Right cardiac atrium (tissue), 5 donors: ENCODE measurements at regions not wholly inside any gene's neighbourhood (a gene's known extent, or its start where the extent isn't known, plus 50 kb on each side); places are given as distances from the start of the nearest gene placed in this dataset.
A peak's percentile ranks its signal among the peaks of the same experiment; 100 is the strongest.

Source experiments
- ATAC-seq, 2 donors: fragments of 200-7000 bp; cut with Tn5 transposase; one replicate each; pipeline versions ENCODE4 v1.8.0 to v1.9.1; 2020; ENCODE audit warnings: moderate library complexity in 2 of 2, mild to moderate bottlenecking in 1 of 2
- DNase-seq, 3 donors: peaks; one replicate each; pipeline ENCODE4 v3.0.0-alpha.2; 2020
- H3K27ac ChIP-seq: one replicate; pipeline ENCODE4 v1.5.1; 2013; ENCODE audit warnings: mild to moderate bottlenecking, low read length, control low read depth, moderate library complexity
- H3K27me3 ChIP-seq: one replicate; pipeline ENCODE4 v1.6.1; 2013; ENCODE audit not compliant: control insufficient read depth, insufficient read depth
- H3K4me1 ChIP-seq: one replicate; pipeline ENCODE4 v1.6.1; 2013; ENCODE audit warnings: low read length; ENCODE audit not compliant: control insufficient read depth, insufficient read depth
- H3K4me3 ChIP-seq: one replicate; pipeline ENCODE4 v1.5.1; 2013; ENCODE audit warnings: low read length, control low read depth
- H3K9me3 ChIP-seq: one replicate; pipeline ENCODE4 v1.6.1; 2013; ENCODE audit warnings: low read length; ENCODE audit not compliant: control insufficient read depth
- WGBS: extraction: QIAGEN DNeasy Blood & Tissue Kit; methylation state at CpG from one replicate; pipeline ENCODE4 v1.1.7; 2013; 5-methylcytosine and 5-hydroxymethylcytosine counted together
- intact Hi-C, 4 donors: fragments of 100-400 bp; cut with DNase I; formaldehyde crosslinking; loops; one replicate each; pipeline versions ENCODE4 v1.11.0 to v1.14.0; 2022 to 2023
- donor health status: healthy with polysubstance abuse.
- donor health status: DM: no; HTN: yes; CAD: no.
- donor health status: DM: no; HTN: no; CAD: no.
- donor health status: DM: no; HTN: yes; CAD: no; lungs with severe emphysema.
- donor health status: DM: yes; HTN: yes; CAD: no.

DNA sequence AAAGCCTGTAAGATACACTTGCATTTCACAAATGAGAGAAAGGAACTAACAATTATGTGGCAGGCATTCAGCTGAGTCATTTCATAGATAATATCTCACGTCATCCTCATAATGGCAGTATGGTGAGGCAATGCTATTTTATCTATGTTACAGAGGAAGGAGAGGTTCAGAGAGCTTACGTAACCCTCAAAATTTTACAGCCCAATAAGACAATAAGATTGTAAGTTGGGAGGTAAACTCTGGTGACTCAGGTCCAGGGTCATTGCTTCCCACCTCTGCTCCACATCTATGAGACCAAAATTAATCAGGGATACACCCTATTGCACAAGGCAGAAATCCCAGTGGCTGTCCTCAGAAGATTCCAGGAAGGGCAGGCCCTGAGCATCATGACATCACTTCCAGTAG lies 309.7 kb downstream of the NSG2 start:
- H3K27ac ChIP-seq, result no peak overlapping the region

DNA sequence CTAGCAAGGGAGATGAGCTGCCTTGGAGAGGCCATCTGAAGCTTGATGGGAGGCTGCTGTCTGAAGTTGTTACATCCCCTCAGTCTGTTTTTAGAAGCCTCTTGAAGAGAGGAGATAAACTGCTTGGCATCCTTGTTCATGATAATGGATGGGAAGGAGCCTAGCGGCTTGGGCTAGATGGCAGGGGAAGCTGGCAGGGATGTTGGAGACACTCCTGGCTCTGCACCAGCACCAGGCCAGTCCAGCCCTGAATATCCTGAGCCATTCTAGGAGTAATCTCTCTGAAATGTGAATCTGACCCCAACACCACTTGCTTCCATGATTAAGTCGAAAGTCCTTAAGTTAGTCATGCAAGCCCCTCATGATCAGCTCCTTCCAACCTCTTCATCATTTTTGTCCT lies 310.5 kb downstream of the NSG2 start:
- DNase-seq (no peak), ATAC-seq (peak; percentile 22 to 33)
- intact Hi-C loops, result no loop called here
- peaks cover 3% of the 10 kb centered on the region for H3K4me1 ChIP-seq
- peaks cover 3% of the 10 kb centered on the region for H3K9me3 ChIP-seq
- no peak overlapping the region for H3K27ac ChIP-seq
- H3K27me3 ChIP-seq, result no peaks in the 10 kb centered on the region
- WGBS, result 68% methylated on average over 2 of the region's 2 CpGs
- H3K4me3 ChIP-seq, result no peak overlapping the region

More for the DNA sequence above, 309.7 kb downstream of the NSG2 start:
- DNase-seq, result no peak
- intact Hi-C loops, result no loop called here
- Histone ChIP-seq H3K4me3 (no peak overlapping the region), H3K4me1 (peaks cover 3% of the 10 kb centered on the region), H3K27me3 (no peaks in the 10 kb centered on the region), H3K9me3 (peaks cover 3% of the 10 kb centered on the region)
- peak; percentile 56 to 89 for ATAC-seq
- WGBS, result 21% methylated on average over 2 of the region's 2 CpGs

GRCh38 chr5:174356536-174356935 lies 311.0 kb downstream of the NSG2 start:
- Histone ChIP-seq H3K4me1 (peaks cover 3% of the 10 kb centered on the region), H3K27me3 (no peaks in the 10 kb centered on the region), H3K27ac (no peak overlapping the region), H3K9me3 (peaks cover 3% of the 10 kb centered on the region), H3K4me3 (no peak overlapping the region)
- intact Hi-C loops, result no loop called here
- ATAC-seq, result no peak
- no peak for DNase-seq
- 92% methylated on average over 2 of the region's 2 CpGs for WGBS

GRCh38 chr5:174358276-174358675 lies 312.8 kb downstream of the NSG2 start:
- H3K4me3 ChIP-seq, result no peak overlapping the region
- peaks cover 3% of the 10 kb centered on the region for H3K4me1 ChIP-seq
- no peak for DNase-seq
- intact Hi-C loops, result no loop called here
- H3K27ac ChIP-seq, result no peak overlapping the region
- 69% methylated on average over 3 of the region's 3 CpGs for WGBS
- H3K27me3 ChIP-seq, result no peaks in the 10 kb centered on the region
- H3K9me3 ChIP-seq, result peaks cover 3% of the 10 kb centered on the region
- ATAC-seq, result no peak

- Histone ChIP-seq H3K4me3 (no peak overlapping the region), H3K4me1 (peaks cover 3% of the 10 kb centered on the region), H3K27ac (no peak overlapping the region), H3K27me3 (no peaks in the 10 kb centered on the region), H3K9me3 (peaks cover 3% of the 10 kb centered on the region)
- 73% methylated on average over 4 of the region's 4 CpGs for WGBS
- DNase-seq (no peak), ATAC-seq (no peak)
- intact Hi-C loops, result no loop called here
Observed at GRCh38 chr5:174359071-174359470, 313.6 kb downstream of the NSG2 start.

DNA sequence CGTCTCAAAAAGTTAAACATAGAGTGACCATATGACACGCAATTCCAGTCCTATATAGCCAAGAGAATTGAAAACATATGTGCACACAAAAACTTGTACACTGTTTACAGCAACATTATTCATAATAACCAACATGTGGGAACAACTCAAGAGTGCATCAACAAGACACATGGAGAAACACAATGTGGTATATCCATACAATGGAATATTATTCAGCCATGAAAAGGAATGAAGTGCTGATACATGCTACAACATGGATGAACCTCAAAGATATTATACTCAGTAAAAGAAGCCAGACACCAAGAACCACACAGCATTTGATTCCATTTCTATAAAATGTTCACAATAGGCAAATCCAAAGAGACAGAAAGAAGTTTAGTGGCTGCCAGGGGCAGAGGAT lies 317.0 kb downstream of the NSG2 start:
- no peaks in the 10 kb centered on the region for H3K4me1 ChIP-seq
- 72% methylated on average over 2 of the region's 2 CpGs for WGBS
- H3K9me3 ChIP-seq, result no peaks in the 10 kb centered on the region
- no peak overlapping the region for H3K4me3 ChIP-seq
- H3K27me3 ChIP-seq, result no peaks in the 10 kb centered on the region
- no peak overlapping the region for H3K27ac ChIP-seq
- no peak for DNase-seq
- intact Hi-C loops, result no loop called here
- ATAC-seq, result no peak

GRCh38 chr5:174363934-174364333 lies 318.4 kb downstream of the NSG2 start:
- no peaks in the 10 kb centered on the region for H3K4me1 ChIP-seq
- DNase-seq (no peak), ATAC-seq (no peak)
- H3K27ac ChIP-seq, result no peak overlapping the region
- H3K4me3 ChIP-seq, result no peak overlapping the region
- H3K27me3 ChIP-seq, result no peaks in the 10 kb centered on the region
- H3K9me3 ChIP-seq, result no peaks in the 10 kb centered on the region
- intact Hi-C loops, result no loop called here

- no peak for ATAC-seq
- DNase-seq, result no peak
- H3K9me3 ChIP-seq, result no peaks in the 10 kb centered on the region
- H3K27ac ChIP-seq, result no peak overlapping the region
- intact Hi-C loops, result no loop called here
- no peak overlapping the region for H3K4me3 ChIP-seq
- H3K27me3 ChIP-seq, result no peaks in the 10 kb centered on the region
- 88% methylated on average over 2 of the region's 2 CpGs for WGBS
- H3K4me1 ChIP-seq, result no peaks in the 10 kb centered on the region
Observed at GRCh38 chr5:174364676-174365075, 319.2 kb downstream of the NSG2 start.

- ATAC-seq, result no peak
- H3K9me3 ChIP-seq, result no peaks in the 10 kb centered on the region
- no peak overlapping the region for H3K4me3 ChIP-seq
- H3K4me1 ChIP-seq, result no peaks in the 10 kb centered on the region
- no peak overlapping the region for H3K27ac ChIP-seq
- WGBS, result 52% methylated on average over 10 of the region's 10 CpGs
- H3K27me3 ChIP-seq, result no peaks in the 10 kb centered on the region
- DNase-seq, result no peak
- intact Hi-C loops, result no loop called here
Observed at GRCh38 chr5:174371600-174372094, 326.1 kb downstream of the NSG2 start.

- H3K27me3 ChIP-seq, result no peaks in the 10 kb centered on the region
- H3K4me3 ChIP-seq, result no peak overlapping the region
- H3K4me1 ChIP-seq, result no peaks in the 10 kb centered on the region
- H3K27ac ChIP-seq, result no peak overlapping the region
- ATAC-seq (no peak), DNase-seq (no peak)
- WGBS, result 60% methylated on average over 8 of the region's 8 CpGs
- H3K9me3 ChIP-seq, result no peaks in the 10 kb centered on the region
- intact Hi-C loops, result no loop called here
Observed at GRCh38 chr5:174374206-174374605, 328.7 kb downstream of the NSG2 start.

DNA sequence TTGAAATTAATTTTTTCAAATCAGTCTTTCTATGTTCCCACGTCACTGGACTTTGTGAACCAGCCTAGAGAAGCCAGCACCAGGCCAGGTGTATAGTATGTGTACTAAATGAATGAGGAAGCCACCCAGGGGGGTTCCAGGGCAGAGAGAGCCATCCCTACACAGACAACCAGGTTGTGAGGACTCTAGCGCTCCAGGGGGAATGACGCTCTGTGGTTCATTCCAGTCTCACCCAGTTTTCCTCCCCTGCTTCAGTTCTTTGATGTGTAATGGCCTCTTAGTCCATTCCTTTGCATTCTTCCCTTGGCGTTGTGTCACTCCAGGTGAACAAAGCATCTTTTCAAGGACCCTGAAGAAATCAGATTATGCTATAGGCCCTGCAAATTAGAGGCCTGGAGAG lies 330.6 kb downstream of the NSG2 start:
- no peaks in the 10 kb centered on the region for H3K27me3 ChIP-seq
- WGBS, result 65% methylated on average over 4 of the region's 4 CpGs
- no peaks in the 10 kb centered on the region for H3K9me3 ChIP-seq
- H3K27ac ChIP-seq, result no peak overlapping the region
- intact Hi-C loops, result no loop called here
- H3K4me3 ChIP-seq, result no peak overlapping the region
- H3K4me1 ChIP-seq, result no peaks in the 10 kb centered on the region
- DNase-seq (no peak), ATAC-seq (no peak)

- DNase-seq, result no peak
- 74% methylated on average over 6 of the region's 6 CpGs for WGBS
- H3K27ac ChIP-seq, result no peak overlapping the region
- intact Hi-C loops, result no loop called here
- no peak for ATAC-seq
- no peaks in the 10 kb centered on the region for H3K4me1 ChIP-seq
- H3K27me3 ChIP-seq, result no peaks in the 10 kb centered on the region
- H3K4me3 ChIP-seq, result no peak overlapping the region
- no peaks in the 10 kb centered on the region for H3K9me3 ChIP-seq
Observed at GRCh38 chr5:174376726-174377373, 331.3 kb downstream of the NSG2 start.
